NCI-H2081 (cell line): ENCODE measurements at regions not wholly inside any gene's neighbourhood (a gene's known extent, or its start where the extent isn't known, plus 50 kb on each side); places are given as distances from the start of the nearest gene placed in this dataset.

Experiments used
- DNase-seq, 2 experiments: peaks; one replicate each; lab custom pipeline; 2025; lab: John Stamatoyannopoulos, UW

- DNase-seq: no peak
Observed at GRCh38 chr22:47299863-47300697, 537.6 kb downstream of the TBC1D22A start.

- DNase-seq: no peak
Observed at GRCh38 chr22:47299211-47299862, 536.9 kb downstream of the TBC1D22A start.

- no peak for DNase-seq
Observed at GRCh38 chr22:47298017-47298785, 535.8 kb downstream of the TBC1D22A start.

- DNase-seq: no peak
Observed at GRCh38 chr22:47297261-47298016, 535.0 kb downstream of the TBC1D22A start.

- no peak for DNase-seq
Observed at GRCh38 chr22:47296405-47297260, 534.2 kb downstream of the TBC1D22A start.

- DNase-seq: no peak
Observed at GRCh38 chr22:47295982-47296381, 533.5 kb downstream of the TBC1D22A start.

GRCh38 chr22:47295226-47295901 lies 532.9 kb downstream of the TBC1D22A start:
- DNase-seq: no peak

- no peak for DNase-seq
Observed at GRCh38 chr22:47294576-47294975, 532.1 kb downstream of the TBC1D22A start.

GRCh38 chr22:47294222-47294532 lies 531.7 kb downstream of the TBC1D22A start:
- DNase-seq: no peak

- DNase-seq: no peak
Observed at GRCh38 chr22:47293368-47294221, 531.1 kb downstream of the TBC1D22A start.

- no peak for DNase-seq
Observed at GRCh38 chr22:47292546-47293320, 530.3 kb downstream of the TBC1D22A start.

- no peak for DNase-seq
Observed at GRCh38 chr22:47291565-47292495, 529.4 kb downstream of the TBC1D22A start.

- no peak for DNase-seq
Observed at GRCh38 chr22:47290706-47291430, 528.4 kb downstream of the TBC1D22A start.

GRCh38 chr22:47289336-47289985 lies 527.0 kb downstream of the TBC1D22A start:
- no peak for DNase-seq

- DNase-seq: no peak
Observed at GRCh38 chr22:47288680-47289079, 526.2 kb downstream of the TBC1D22A start.

GRCh38 chr22:47287516-47287915 lies 525.1 kb downstream of the TBC1D22A start:
- no peak for DNase-seq
